A172 (cell line): ENCODE measurements at regions not wholly inside any gene's neighbourhood (a gene's known extent, or its start where the extent isn't known, plus 50 kb on each side); places are given as distances from the start of the nearest gene placed in this dataset.

Source experiments
- DNase-seq: peaks from one replicate; pipeline ENCODE4 v3.0.0-alpha.2; 2015; ENCODE audit warnings: low spot score

DNA sequence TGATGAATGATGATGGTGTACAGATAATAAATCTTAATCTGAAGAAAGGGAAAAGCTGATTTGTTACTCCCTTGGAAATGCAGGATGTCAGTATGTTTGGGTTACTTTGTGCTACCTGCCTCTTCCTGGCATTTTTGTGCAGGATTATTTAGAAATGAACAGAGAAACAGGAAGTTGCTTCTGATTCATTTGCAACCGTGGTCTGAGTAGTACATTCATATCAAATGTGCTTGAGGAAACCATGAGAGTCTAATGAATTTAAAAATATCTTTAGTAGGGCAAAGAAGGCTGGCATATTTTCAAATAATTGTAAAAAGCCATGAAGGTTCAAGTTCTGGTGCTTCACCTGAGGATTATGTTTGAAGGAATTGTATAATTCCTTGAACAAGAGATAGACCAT lies 391.6 kb downstream of the TMEM161B start:
- DNase-seq = no peak

DNA sequence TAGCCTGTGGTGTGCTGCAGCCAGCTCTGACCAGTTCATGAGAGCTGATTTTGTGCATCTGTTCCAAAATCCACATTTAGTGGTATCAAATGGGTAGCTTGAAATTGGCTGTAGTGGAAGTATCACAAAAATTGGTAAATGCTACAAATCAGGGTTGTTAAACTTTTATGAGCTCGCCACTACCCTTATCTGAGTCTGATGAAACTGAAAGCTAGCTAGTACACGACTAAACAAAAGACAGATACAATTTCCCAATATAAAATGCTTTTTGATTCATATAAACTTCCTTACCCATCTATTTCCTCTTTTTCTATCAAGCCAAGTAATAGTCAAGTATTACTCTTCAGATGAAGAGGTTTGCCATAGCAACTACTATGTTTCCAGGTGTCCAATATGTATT lies 392.0 kb downstream of the TMEM161B start:
- no peak for DNase-seq

DNA sequence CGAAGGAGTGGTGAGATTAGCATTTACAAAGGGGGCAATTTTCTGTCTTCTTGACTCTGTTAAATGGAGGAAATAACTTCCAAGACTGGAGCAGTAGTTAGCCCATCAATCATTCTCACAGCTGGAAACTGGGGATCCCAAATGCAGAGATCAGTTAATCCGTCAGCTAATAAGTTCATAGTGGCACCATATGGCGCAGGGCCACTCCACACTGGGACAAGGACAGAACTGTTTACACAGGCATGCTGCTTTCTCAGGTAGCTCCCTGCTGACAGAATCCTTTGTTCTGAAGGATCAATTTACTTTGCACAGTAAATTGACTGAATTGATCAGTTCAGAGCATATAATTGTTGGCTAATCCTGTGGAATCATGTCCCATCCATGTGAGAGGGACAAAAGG lies 395.7 kb downstream of the TMEM161B start:
- DNase-seq = no peak

DNA sequence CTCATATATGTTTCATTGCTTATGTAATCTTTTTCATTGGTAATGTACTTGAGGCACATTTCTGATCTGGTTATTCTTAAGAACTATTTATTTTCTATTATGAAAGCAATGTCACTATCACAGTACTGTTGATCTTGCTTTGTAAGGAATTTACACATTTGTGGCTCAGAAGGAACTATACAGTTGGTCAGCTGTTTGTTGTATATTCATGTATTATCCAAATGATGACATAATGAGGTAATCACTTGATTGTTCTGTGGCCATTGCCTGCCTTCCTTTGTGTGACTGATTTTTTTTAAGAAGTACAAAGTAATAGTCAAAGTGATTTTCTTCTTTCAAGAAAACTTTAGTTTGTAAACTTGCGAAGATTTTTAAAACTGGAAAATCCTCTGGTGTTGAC lies 399.9 kb downstream of the TMEM161B start:
- no peak for DNase-seq

DNA sequence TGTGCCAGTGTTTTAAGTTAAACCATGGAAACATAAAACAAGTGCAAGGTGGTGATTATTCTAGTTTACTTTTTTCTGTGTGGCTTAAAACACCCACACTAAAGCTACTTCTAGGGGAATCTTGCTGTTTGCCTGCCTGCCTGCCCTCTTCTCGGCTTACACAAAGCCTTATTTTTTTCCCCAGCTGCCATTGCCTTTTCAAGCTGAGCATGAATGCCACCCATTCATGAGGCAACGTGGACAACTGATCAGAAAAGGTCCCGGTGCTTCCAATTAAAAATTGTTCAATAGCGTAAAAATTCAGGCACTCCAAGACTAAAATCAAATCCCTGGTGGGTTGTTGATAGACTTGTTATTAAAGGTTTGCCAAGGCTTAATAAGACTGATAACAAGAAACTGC lies 401.4 kb downstream of the TMEM161B start:
- no peak for DNase-seq

DNA sequence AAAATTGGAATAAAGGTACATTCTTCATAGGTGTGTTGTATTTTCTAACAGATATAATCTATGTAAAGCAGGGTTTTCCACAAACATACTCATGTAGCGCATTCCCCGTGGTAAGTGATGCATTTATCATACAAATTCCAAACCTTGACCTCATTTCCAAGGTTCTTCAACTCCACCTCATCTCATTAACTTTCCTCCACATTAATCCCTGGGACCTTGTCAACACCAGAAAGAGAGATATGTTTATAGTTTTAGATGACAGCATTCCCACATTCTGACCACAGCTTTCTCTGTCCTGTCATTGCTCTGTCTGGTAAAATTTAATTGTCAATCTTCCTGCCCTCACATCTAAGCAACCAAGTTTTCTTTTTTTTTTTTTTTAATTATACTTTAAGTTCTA lies 415.1 kb downstream of the TMEM161B start:
- DNase-seq = peak; percentile 13

DNA sequence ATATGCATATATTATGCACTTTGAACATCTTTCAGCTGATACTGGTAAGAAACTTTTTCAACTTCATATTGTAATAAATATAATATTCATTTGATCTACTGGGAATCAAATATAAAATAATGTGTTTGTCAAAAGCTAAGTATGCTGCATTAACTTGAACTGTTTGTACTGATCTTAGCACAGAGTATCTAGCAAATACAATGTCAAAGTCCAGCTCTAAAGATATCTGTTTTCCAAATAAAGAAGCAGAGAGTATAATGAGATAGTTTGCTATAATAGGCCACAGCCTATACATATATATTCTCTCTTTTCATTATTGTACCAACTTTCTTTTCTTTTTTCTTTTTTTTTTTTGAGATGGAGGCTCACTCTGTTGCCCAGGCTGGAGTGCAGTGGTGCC lies 417.0 kb downstream of the TMEM161B start:
- no peak for DNase-seq

DNA sequence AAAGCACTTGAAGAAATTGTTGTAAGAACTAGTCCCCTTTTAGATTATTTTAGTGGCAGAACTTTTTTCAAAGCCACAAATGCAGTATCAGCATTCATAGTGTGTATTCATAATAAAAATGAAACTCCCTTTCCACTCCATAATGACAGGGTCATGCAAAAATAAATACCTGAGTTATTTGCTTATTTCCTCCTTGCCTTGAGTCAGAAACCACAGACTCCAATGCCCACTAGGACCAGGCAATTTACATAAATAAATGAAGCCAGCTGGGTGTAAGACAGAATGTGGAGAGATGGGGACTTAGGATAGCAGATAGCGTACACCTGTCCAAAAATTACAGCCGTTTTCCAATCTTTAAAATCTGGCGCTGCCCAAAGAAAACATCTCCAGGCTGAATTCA lies 417.8 kb downstream of the TMEM161B start:
- DNase-seq = peak; percentile 12

DNA sequence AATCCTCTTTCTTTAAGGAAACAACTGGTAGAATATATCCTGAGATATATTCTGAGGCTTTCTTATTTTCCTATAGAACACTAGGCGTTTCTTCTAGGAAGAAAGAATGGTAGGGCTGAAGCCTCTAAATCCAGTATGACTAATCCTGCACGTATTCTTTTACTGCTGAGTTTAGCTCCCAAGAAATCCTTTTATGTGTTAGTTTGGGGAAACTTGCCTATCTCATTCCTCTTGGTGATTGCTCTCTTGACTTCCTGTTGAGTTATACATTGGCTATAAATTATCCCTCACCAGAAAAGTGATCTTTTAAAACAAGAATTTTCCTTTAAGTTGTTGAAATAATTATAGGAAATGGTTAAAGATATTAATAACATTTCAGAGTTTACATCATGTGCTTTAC lies 422.9 kb downstream of the TMEM161B start:
- DNase-seq = peak; percentile 52

DNA sequence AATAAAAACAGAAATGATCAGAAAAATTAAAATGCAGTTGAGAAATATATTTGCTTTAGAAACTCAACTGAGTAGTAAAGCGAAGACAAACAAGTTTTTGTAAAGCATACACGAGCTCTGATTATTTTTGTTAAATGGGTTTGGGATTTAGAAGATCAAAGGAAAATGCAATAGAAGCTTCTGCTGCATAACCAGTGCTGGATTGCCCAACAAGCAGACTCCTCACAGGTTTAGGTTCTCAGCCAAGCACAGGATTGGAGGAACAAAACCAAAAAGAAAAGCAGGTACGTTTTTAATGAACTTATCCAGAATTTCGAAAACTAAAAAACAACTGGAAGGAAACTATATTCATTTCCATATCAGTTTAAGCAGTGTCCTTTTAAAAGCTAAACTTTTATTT lies 423.8 kb downstream of the TMEM161B start:
- DNase-seq = no peak

DNA sequence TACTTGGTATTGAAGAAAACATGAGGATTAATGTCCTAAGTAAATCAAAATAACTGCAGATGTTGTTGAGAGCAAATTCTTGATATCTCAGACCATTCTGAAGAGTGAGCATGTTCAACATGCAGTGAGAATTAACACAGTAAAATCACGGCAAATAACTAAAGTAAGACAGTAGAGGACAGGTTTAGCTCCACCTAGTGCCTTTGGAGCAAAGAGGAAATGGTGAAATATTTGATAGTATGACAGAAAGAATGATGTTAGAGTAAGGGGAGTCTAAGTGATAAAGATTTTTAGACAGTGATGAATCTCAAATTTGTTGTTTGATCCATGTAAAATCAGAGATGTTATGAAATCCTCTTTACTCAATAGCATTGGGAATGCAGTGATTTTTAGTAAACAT lies 424.2 kb downstream of the TMEM161B start:
- DNase-seq = no peak

DNA sequence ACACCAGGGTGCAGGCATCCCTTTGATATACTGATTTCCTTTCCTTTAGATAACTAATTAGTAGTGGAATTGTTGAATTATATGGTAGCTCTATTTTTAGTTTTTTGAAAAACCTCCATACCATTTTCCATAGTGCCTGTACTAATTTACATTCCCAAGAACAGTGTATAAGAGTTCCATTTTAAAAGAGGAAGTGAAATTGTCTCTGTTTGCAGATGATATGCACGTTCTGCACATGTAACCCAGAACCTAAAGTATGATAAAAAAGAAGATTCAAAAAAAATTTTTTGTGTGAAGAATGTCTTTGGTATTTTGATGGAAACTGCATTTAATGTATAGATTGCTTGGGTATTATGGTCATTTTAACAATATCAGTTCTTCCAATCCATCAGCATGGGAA lies 424.0 kb upstream of the CCNH start:
- DNase-seq = no peak

DNA sequence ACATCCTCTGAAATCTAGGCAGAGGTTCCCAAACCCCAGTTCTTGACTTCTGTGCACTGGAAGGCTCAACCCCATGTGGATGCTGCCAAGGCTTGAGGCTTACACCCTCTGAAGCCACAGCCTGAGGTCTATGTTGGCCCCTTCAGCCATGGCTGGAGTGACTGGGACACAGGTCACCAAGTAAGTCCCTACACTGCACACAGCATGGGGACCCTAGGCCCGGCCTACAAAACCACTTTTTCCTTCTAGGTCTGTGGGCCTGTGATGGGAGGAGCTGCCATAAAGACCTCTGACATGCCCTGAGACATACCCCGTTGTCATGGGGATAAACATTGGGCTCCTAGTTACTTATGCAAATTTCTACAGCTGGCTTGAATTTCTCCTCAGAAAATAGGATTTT lies 418.8 kb upstream of the CCNH start:
- no peak for DNase-seq

DNA sequence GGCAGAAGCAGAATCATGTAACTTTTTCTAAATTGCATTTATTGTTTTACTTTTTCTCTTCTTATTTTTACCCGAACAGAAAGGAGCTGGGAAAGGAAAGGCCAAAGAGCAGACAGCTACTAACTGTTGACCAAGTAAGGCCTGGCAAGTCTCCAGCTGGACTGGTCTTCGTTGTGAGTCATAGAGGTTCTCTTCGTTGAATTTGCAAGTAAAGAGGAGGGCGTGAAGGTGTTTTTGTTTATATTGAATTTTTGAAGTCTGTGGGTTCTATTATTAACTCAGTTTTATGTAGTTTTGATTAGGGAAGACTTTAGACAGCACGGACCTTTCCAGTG lies 416.5 kb upstream of the CCNH start:
- DNase-seq = peak; percentile 82

DNA sequence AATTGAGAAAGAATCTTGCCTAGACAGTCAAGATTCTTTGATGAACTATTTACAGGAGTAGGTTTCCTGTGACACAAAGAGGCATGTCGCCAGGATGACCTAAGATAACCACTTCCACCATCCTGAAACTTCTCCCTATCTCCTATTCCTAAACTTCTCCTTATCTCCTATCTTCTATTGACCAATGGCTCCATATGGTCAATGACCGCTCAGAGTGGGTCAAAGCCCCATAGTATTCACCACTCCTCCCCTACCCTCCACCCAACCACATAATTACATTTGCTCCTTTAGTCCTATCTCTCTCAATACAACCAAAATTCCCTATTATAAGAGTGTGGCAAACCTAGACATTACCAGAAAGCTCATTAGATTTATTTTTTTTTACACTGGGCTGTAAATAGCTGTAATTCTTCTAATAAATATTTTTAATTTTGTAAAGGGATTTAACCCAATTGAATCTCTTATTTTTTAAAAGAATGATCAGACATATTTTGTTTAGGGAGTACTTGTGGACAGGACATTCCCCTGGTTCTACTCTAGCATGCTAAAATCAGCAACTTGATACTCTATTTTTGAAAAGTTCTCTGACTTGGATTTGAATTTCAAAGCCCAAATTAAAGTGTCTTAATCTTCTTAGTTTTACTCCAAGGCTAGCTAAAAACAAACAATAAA lies 416.0 kb upstream of the CCNH start:
- DNase-seq = no peak

DNA sequence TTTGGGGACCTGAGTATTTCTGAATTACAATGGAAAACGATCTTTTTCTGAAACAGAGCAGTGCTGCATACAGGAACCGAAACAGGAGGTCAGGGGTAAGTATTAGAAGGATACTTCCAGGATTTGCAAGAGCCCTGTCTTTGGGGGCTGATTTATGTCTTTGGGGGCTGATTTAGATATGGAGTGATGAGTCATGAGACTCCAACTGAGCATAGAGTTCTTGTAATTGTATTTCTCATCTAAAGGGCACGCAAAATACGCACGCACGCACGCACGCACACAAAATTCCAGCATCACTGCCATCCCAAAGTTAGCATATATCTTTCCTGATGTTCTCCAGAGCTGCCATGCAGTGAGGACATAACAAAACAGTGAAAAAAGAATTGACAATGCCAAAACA lies 414.8 kb upstream of the CCNH start:
- DNase-seq = peak; percentile 18

DNA sequence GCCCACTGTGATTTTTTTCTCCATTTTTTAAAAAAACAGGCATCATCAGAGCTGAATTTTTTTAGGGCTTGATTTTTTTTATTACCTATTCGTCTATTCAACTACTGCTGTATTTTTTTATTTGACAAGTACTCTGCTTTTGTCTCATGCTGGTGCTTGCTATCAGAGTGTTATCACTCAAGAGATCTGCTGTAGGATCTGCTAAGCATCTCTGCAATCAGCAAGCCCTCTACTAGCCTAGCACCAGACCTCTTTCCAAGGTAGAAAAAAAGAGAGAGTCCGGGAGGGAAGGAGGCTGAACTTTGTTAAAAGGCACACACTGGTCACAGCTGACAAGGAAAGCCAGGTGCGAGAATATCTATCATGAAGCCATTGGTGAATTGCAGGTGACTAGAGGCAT lies 413.8 kb upstream of the CCNH start:
- no peak for DNase-seq

DNA sequence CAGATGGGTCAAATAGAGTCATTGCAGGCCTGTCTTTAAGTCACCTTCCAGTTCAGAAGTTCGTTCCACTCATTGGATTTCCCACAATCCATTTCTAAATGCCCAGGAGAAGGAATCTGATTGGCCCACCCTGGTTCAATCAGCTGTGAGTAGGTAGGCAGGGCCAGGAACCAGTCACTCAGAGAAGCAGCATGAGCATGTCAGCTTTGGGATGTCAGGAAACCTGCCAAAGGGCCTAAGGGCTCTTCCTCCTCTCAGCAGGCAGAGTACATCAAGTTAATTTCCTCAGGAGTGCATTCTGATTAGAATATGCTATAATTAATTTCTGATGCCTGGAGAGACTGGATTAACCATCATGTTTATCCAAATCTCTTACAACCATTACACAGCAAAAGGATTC lies 412.9 kb upstream of the CCNH start:
- DNase-seq = no peak

DNA sequence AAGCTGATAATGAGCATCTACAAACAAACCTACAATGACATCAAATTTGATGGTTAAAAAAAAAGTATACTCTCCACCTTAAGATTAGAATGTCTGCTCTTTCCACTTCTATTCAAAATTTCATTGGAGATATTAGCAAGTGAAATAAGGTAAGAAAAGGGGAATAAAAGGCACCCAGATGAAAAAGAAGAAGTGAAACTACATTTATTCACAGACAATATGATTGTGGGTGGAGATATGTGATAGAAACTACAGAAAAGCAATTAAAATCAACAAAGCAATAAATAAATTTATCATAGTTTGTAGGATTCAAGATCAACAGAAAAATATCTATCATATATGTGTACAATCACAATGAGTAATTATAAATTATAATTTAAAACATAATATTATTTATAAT lies 395.1 kb upstream of the CCNH start:
- no peak for DNase-seq

DNA sequence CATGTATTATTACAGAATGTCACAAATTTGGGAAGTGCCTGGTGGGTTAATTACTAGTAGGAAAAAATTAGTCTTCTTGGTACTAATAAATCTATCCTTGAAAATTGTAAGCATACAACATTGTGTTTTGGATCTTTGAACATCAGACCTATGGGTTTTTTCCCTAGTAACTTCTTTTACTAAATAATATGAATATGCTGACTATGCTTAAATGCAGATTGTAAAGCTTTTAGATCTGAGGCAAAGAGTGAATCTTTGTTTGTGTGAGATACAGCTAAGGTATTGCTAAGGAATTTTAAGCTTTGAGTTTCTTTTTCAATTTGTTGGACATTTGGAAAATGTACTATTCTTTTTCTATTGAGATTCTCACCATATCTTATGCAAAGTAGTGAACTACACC lies 390.6 kb upstream of the CCNH start:
- no peak for DNase-seq

DNA sequence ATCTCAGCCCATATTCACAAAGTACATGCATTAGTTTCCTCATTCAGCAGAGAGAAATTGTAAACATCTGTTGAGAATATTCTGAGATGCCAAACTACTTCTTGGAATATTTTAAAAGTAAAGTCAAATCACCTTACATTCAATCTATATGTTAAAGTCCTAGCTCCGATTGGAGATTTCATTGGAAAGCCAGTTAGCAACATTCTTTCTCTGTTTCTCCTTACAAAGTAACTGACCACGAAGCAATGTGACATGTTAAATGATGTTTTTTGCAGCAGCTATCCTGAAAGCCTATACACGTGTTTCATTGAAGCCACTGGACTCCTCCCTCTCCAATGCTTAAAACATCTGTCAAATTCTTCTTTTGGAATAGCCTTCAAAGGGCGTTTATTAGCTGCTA lies 379.1 kb upstream of the CCNH start:
- no peak for DNase-seq

DNA sequence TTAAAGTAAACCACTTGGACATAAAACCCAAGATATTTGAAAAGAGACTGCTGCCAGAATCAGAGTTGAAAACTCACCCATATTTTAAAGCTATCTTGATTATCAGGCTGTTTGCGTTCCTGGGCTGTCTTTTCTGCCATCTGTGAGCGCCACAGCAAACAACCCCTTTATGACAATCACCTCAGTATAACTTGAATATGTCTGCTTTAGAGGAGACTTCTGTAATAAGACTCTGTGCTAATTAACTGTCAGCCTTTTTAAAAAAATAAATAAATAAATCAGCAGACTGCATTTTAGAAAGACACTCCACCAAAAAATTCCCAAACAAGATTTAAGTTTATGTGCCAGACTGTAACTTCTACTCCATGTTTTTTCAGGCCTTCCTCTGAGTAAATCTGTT lies 375.7 kb upstream of the CCNH start:
- no peak for DNase-seq

DNA sequence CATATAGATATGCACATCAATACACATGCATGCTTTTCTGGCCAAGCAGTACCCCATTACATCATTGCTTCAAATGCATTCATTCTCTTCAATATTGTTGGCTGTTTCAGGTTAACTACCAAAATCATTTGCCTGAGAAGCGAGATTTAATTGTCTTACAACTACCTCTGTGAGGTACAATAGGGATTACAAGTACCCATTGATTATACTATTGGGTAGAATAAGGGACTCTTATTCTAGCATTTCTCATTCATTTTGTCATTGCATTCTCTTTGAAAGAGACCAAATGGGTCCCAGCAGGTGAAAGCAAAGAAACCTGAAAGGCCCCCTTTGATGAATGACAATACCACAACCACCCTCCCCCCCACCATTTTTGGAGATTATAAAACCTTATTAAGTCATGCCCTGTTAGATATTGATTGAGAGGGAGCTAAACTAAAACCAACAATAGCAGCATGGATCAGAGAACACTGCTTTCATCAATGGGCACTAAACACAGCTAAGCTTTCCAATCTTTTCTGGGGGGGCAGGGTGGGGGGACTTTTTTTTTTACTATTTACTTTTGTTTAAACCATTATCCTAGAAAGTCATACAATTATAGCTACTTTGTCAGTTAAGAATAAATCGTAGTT lies 375.0 kb upstream of the CCNH start:
- no peak for DNase-seq

DNA sequence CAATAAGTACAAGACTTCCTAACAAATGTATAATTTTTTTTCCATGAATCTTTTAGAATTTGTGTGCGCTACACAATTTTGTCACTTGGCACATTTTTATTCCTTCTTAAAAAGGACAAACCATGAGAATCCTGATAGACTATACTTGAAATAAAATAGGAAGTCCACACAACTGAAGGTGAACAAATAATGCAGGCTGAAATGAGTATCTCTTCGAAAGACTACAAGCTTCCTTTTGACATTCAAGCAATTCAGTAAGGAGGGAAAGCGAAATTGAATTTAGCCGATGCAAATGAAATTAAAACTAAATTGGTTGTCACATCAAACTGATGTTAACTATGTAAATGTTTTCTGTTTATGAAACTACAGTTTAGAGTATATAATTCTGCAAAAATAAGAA lies 374.4 kb upstream of the CCNH start:
- DNase-seq = no peak
